BLaER1 (cell line): ENCODE measurements at regions not wholly inside any gene's neighbourhood (a gene's known extent, or its start where the extent isn't known, plus 50 kb on each side); places are given as distances from the start of the nearest gene placed in this dataset.

Experiments
- H3K27ac ChIP-seq: shearing (Covaris generic); formaldehyde crosslinking; 2 replicates; pipeline ENCODE4 v1.8.1; 2022
- H3K27me3 ChIP-seq: shearing (Covaris generic); formaldehyde crosslinking; 2 replicates; pipeline ENCODE4 v1.8.1; 2022
- H3K36me3 ChIP-seq: shearing (Covaris generic); formaldehyde crosslinking; 2 replicates; pipeline ENCODE4 v1.8.1; 2022
- H3K4me1 ChIP-seq: shearing (Covaris generic); formaldehyde crosslinking; 2 replicates; pipeline ENCODE4 v1.8.1; 2022
- H3K4me2 ChIP-seq: shearing (Covaris generic); formaldehyde crosslinking; 2 replicates; pipeline ENCODE4 v1.8.1; 2022
- H3K4me3 ChIP-seq: shearing (Covaris generic); formaldehyde crosslinking; 2 replicates; pipeline ENCODE4 v1.8.1; 2022
- H3K9ac ChIP-seq: shearing (Covaris generic); formaldehyde crosslinking; 2 replicates; pipeline ENCODE4 v1.8.1; 2022
- H3K9me3 ChIP-seq: shearing (Covaris generic); formaldehyde crosslinking; 2 replicates; pipeline ENCODE4 v1.8.1; 2022
- H4K20me1 ChIP-seq: shearing (Covaris generic); formaldehyde crosslinking; 2 replicates; pipeline ENCODE4 v1.8.1; 2022
- Cebpa-rat ChIP-seq: shearing (Covaris generic); IDR thresholded peaks from 2 replicates; pipeline ENCODE4 v1.8.1; 2022

DNA sequence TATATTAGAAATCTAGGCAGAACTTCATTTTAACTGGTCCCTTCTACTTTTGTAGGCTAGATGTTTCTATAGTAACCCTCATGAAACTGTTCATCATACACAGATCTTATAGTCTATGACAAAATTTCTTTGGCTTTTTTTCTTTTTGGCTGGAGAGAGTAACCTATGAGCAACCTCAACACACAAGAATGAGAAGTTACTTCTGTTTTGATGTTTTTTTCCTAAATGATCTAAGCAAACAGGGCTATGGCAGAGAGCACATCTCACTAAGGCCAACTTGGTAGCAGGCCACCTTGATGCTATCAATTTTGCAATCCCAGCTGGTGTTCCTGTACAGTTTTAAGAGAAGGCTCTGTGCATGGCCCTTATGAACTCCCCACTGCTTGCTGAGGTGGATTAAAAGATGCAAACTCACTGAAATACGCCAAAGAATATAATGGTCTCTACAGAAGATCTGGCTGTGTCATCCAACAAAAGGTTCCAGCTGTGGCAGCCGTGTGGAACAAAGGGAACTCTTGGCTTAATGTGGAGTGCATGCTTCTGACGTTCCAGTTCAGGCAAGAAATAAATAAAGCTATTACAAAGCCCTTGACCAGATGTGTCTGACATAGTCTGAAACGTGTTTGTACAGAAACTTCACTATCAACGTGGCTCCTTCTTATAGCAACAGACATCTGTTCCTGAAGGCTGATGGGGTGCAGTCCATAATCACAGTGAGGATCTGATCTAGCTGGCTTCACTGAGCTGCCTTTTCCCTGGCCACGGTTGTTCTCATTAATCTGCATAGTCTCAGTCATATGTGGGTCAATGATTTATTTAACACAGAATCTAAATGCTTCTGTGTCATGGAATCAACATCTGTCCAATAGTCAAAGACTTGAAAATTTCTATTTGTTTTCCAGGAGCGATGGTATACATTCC lies 481.1 kb downstream of the BMP2 start:
- Histone ChIP-seq H3K9me3 (no peaks in the 10 kb centered on the region), H3K27me3 (no peaks in the 10 kb centered on the region), H3K4me3 (no peak overlapping the region), H3K27ac (no peak overlapping the region), H3K9ac (no peak overlapping the region), H4K20me1 (no peaks in the 10 kb centered on the region), H3K4me2 (no peak overlapping the region), H3K36me3 (no peaks in the 10 kb centered on the region), H3K4me1 (no peaks in the 10 kb centered on the region)
- no peak for TF ChIP-seq Cebpa-rat

DNA sequence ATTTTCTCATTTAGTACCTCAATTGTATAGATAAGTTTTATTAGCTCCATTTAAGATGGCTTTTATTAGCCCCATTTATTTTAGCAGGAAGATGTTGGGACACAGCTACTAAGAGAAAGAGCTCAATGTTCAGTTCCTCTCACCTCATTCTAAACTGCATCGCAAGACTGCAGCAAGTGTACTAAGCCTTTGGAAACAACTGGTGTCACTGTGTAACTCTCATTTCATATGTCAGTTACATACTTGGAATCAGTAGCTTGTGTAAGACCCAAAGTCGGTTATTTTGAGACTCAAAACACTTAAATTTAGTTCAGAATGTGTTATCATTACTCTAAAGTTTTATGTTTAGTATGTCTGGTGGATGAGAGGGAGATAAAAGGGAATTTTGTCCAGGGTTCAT lies 482.9 kb downstream of the BMP2 start:
- Histone ChIP-seq H4K20me1 (no peaks in the 10 kb centered on the region), H3K4me2 (no peak overlapping the region), H3K27me3 (no peaks in the 10 kb centered on the region), H3K27ac (no peak overlapping the region), H3K9me3 (no peaks in the 10 kb centered on the region), H3K4me1 (no peaks in the 10 kb centered on the region), H3K36me3 (no peaks in the 10 kb centered on the region), H3K4me3 (no peak overlapping the region), H3K9ac (no peak overlapping the region)
- TF ChIP-seq Cebpa-rat = no peak

DNA sequence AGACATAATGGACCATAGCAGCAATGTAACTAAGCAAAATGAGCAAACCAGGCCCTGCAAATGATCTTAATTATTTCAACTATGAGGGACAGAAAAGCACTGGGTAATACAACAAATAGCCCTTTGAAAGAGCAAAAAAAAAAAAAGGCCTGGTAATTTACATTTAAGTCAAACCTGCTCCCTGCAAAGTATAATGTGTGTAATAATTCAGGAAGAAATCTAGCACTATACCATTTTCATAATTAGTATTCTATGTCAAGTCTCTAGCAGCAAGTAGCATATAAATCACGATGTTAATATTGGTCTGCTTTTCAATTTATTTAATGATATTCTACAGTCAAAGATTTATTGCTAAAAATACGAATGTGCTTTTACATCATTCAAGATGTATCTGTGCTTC lies 489.6 kb downstream of the BMP2 start:
- no peak overlapping the region for H3K4me3 ChIP-seq
- no peaks in the 10 kb centered on the region for H3K27me3 ChIP-seq
- no peak for TF ChIP-seq Cebpa-rat

DNA sequence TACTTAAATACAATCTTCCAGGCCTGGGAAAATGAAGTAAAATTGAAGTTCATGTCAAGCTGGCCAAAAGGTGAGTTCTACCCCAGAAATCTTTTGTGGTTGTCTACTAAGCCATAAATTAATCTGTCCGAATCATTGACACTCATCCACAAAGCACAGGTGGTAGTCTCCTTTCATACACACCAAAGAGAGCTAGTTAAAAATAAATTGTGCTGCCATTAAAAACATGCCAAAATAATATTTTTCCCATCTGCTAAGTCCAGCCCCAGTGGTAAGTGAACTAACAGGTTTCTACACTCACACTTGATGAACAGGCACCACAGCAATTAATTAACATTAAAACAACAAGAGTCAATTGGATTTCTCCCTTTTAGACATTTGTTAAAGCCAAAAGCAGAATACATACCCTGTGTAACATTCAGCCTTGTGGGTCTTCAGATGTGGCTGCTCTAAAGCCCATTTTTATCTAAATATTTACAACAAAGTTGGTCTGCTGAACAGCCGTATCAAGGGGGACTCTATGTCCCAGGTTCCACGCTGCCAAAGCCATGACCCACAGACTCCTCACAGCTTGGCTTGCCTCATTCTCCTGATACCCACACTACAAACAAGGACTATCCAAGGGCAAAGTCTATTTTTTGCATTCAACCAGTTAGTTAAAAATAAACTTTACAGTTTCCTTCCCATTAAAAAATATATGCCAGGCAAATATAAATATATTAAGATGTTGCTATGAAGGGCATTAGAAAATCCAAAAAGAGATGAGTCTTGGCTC lies 490.4 kb downstream of the BMP2 start:
- Histone ChIP-seq H3K4me1 (no peaks in the 10 kb centered on the region), H3K9me3 (no peaks in the 10 kb centered on the region), H3K4me3 (no peak overlapping the region), H3K4me2 (no peak overlapping the region), H4K20me1 (no peaks in the 10 kb centered on the region), H3K36me3 (no peaks in the 10 kb centered on the region), H3K9ac (no peak overlapping the region), H3K27me3 (no peaks in the 10 kb centered on the region), H3K27ac (no peak overlapping the region)
- no peak for TF ChIP-seq Cebpa-rat

More for the DNA sequence above, 489.6 kb downstream of the BMP2 start:
- H3K36me3 ChIP-seq = no peaks in the 10 kb centered on the region
- H4K20me1 ChIP-seq = no peaks in the 10 kb centered on the region
- no peaks in the 10 kb centered on the region for H3K9me3 ChIP-seq
- no peak overlapping the region for H3K9ac ChIP-seq
- H3K27ac ChIP-seq = no peak overlapping the region
- H3K4me1 ChIP-seq = no peaks in the 10 kb centered on the region
- no peak overlapping the region for H3K4me2 ChIP-seq

DNA sequence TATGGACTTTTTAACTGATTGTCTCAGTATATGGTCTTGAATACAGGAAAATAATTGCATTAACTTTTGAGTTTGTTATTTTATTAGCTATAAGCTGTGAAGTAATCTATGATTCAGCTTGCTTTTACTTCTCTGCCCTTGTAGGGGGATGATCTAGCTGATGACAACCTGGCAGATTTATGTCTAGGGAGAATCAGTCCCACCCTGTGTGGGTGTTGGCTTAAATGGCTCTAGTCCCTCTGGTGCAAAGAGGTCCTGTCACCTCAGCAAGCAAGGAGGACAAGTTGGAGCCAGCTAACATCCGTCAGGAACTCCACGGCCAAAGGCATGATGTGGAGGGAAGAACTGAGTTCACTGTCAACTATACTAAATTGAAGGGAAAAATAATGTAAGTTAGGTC lies 495.3 kb downstream of the BMP2 start:
- TF ChIP-seq Cebpa-rat = no peak
- H4K20me1 ChIP-seq = no peaks in the 10 kb centered on the region
- H3K4me2 ChIP-seq = no peak overlapping the region
- no peaks in the 10 kb centered on the region for H3K36me3 ChIP-seq
- no peak overlapping the region for H3K27ac ChIP-seq
- no peak overlapping the region for H3K4me3 ChIP-seq
- no peaks in the 10 kb centered on the region for H3K27me3 ChIP-seq
- no peaks in the 10 kb centered on the region for H3K4me1 ChIP-seq
- H3K9ac ChIP-seq = no peak overlapping the region
- no peaks in the 10 kb centered on the region for H3K9me3 ChIP-seq

DNA sequence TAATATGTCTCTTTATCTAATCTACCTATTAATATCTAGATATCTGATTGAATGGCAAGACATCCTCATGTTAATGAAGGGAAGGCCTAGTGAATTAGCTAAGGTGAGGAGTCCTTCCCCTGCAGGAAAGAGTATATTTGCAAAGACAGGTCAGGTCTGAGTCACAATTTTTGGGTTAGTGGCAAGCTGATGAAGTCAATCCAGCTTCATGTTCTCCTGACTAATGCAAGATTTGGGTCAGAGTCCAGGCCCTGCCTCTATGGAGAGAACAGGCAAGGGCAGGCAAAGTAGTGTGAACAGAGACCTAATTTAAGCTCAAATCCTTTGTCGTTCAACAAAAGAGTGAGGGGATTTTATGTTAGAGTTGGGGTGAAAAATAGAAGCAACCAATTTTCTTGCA lies 496.7 kb downstream of the BMP2 start:
- no peaks in the 10 kb centered on the region for H3K27me3 ChIP-seq
- H3K4me2 ChIP-seq = no peak overlapping the region
- H3K4me3 ChIP-seq = no peak overlapping the region
- H3K36me3 ChIP-seq = no peaks in the 10 kb centered on the region
- no peak for TF ChIP-seq Cebpa-rat
- no peaks in the 10 kb centered on the region for H3K4me1 ChIP-seq
- no peaks in the 10 kb centered on the region for H4K20me1 ChIP-seq
- no peaks in the 10 kb centered on the region for H3K9me3 ChIP-seq
- no peak overlapping the region for H3K27ac ChIP-seq
- no peak overlapping the region for H3K9ac ChIP-seq

DNA sequence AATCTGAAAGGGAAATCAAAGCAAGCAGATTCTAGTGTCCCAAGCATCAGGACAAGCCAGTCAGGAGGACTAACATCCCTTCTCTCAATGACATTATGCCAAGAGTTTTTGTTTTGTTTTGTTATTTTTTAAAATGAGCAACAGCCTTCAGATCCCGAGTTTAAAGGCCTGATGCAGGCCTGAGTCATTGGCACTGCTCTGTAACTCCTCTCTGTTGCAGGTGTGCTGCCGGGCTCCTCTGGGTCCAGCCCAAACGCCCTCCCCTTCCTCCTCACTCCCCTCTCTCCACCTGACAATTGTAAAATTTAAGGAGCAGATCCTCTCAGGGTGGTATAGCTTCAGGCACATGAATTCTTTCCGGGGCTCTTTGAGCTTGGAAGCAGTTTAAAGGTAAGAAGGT lies 502.0 kb downstream of the BMP2 start:
- Histone ChIP-seq H3K36me3 (no peaks in the 10 kb centered on the region), H3K4me1 (no peaks in the 10 kb centered on the region), H3K9ac (no peak overlapping the region), H3K9me3 (no peaks in the 10 kb centered on the region), H4K20me1 (no peaks in the 10 kb centered on the region), H3K27me3 (no peaks in the 10 kb centered on the region), H3K4me3 (no peak overlapping the region), H3K27ac (no peak overlapping the region), H3K4me2 (no peak overlapping the region)
- no peak for TF ChIP-seq Cebpa-rat

DNA sequence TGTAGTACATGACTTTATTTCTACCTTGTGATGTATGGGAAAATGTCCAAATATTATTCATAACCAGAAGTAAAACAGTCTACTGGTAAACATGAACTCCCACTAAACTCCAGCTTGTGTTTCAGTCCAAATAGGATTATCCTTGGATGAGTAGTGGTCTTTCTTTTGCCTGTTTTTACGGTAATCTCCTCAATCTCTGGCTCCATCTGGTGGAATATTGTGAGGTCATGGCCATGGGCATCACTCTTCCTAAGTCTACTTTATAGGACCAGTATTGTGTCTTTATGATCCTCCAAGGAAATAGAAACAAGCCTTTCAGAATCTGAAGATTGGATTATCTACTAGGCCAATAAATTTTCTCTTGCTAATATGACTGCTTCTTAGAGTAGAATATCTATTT lies 505.0 kb downstream of the BMP2 start:
- no peaks in the 10 kb centered on the region for H3K27me3 ChIP-seq
- no peaks in the 10 kb centered on the region for H3K36me3 ChIP-seq
- H3K9ac ChIP-seq = no peak overlapping the region
- H3K27ac ChIP-seq = no peak overlapping the region
- no peaks in the 10 kb centered on the region for H3K4me1 ChIP-seq
- H4K20me1 ChIP-seq = no peaks in the 10 kb centered on the region
- no peaks in the 10 kb centered on the region for H3K9me3 ChIP-seq
- no peak overlapping the region for H3K4me2 ChIP-seq
- no peak for TF ChIP-seq Cebpa-rat
- H3K4me3 ChIP-seq = no peak overlapping the region

DNA sequence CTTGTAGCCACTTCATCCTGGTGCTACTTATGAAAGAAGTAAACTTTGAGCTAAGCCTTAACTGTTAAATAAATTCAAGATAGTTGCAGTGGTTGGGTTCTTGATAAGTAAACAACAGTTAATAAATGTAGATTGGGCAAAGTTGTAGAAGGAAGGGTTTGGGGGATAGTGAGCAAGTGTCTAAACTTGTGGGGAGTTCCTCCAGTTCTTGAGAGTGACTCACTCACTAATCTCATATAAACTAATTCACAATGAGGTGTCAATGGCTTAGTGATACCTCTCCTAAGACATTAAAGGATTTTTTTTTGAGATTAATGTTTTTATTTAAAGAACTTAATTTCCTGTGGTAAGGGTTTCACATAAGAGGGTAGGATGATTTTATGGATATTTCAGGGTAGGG lies 507.4 kb downstream of the BMP2 start:
- Histone ChIP-seq H3K27ac (no peak overlapping the region), H3K9ac (no peak overlapping the region), H4K20me1 (no peaks in the 10 kb centered on the region), H3K27me3 (no peaks in the 10 kb centered on the region), H3K36me3 (no peaks in the 10 kb centered on the region), H3K9me3 (no peaks in the 10 kb centered on the region), H3K4me3 (no peak overlapping the region), H3K4me2 (no peak overlapping the region), H3K4me1 (no peaks in the 10 kb centered on the region)
- no peak for TF ChIP-seq Cebpa-rat

DNA sequence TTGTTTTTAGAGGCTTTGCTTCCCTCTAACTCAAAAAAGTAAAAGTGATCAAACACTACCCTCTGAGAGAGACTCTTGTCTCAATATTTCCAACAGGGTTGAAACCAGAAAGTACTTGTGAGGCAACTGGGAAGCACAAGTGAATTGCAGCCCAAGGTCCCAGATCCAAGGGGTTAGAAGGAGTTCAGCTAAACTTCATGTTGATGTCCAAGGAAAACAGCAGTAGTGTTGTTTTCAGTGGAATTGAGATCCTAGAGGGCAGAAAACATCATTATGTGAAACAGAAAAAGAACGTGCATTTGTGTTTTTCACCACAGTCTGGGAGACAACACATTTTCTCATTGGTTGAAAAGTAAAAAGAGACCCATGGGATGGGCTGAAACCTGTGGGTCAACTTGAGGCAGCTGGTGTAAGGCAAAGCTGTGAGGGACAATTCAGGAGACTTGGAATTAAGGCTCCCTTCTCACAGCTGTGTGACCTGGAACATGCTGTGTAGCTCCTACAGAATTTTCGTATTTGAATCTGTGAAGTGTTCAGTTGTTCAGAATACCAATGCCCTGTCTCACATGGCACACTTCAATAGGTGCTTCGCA lies 508.3 kb downstream of the BMP2 start:
- no peaks in the 10 kb centered on the region for H4K20me1 ChIP-seq
- no peak overlapping the region for H3K9ac ChIP-seq
- H3K27me3 ChIP-seq = no peaks in the 10 kb centered on the region
- H3K27ac ChIP-seq = no peak overlapping the region
- no peak overlapping the region for H3K4me2 ChIP-seq
- H3K36me3 ChIP-seq = no peaks in the 10 kb centered on the region
- H3K4me3 ChIP-seq = no peak overlapping the region
- no peaks in the 10 kb centered on the region for H3K4me1 ChIP-seq
- no peak for TF ChIP-seq Cebpa-rat
- no peaks in the 10 kb centered on the region for H3K9me3 ChIP-seq
